ENCODE measurements at regions not wholly inside any gene's neighbourhood (a gene's known extent, or its start where the extent isn't known, plus 50 kb on each side); places are given as distances from the start of the nearest gene placed in this dataset.

- ATAC-seq, result no peak
- Histone ChIP-seq H3K4me1 (no peaks in the 10 kb centered on the region), H3K9me3 (no peaks in the 10 kb centered on the region), H3K36me3 (no peaks in the 10 kb centered on the region), H3K27ac (no peak overlapping the region), H3K27me3 (no peaks in the 10 kb centered on the region), H3K4me3 (no peak overlapping the region)
- TF ChIP-seq POLR2A (IDR thresholded peaks at IDR 0.05) (no peak), EP300 (IDR thresholded peaks at IDR 0.05) (no peak), POLR2AphosphoS5 (IDR thresholded peaks at IDR 0.05) (no peak)
- TF ChIP-seq, protein P1, sequence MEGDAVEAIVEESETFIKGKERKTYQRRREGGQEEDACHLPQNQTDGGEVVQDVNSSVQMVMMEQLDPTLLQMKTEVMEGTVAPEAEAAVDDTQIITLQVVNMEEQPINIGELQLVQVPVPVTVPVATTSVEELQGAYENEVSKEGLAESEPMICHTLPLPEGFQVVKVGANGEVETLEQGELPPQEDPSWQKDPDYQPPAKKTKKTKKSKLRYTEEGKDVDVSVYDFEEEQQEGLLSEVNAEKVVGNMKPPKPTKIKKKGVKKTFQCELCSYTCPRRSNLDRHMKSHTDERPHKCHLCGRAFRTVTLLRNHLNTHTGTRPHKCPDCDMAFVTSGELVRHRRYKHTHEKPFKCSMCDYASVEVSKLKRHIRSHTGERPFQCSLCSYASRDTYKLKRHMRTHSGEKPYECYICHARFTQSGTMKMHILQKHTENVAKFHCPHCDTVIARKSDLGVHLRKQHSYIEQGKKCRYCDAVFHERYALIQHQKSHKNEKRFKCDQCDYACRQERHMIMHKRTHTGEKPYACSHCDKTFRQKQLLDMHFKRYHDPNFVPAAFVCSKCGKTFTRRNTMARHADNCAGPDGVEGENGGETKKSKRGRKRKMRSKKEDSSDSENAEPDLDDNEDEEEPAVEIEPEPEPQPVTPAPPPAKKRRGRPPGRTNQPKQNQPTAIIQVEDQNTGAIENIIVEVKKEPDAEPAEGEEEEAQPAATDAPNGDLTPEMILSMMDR (IDR thresholded peaks at IDR 0.05), result no peak
- WGBS, 2 donors (ENCODE audit: low coverage in 1 of 2), result 75 to 79% methylated on average over 2 of the region's 2 CpGs
Measured at GRCh38 chr13:78238911-78239310, 320.3 kb upstream of the EDNRB start.

DNA sequence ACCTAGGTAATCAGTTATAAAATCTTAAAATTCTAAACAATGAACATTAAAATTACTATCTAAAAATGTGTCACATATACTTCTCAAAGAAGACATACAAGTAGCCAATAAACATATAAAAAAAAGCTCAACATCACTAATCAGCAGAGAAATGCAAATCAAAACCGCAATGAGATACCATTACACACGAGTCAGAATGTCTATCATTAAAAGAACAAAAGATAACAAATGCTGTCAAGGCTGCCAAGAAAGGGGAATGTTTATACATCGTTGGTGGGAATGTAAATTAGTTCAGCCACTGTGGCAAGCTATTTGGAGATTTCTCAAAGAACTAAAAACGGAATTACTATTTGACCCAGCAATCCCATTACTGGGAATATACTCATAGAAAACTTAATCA, 310.3 kb upstream of the EDNRB start:
- Histone ChIP-seq H3K4me3 (no peak overlapping the region), H3K4me1 (no peaks in the 10 kb centered on the region), H3K36me3 (no peaks in the 10 kb centered on the region), H3K27me3 (no peaks in the 10 kb centered on the region), H3K9me3 (no peaks in the 10 kb centered on the region), H3K27ac (no peak overlapping the region)
- 29 to 57% methylated on average over 4 of the region's 4 CpGs for WGBS, 2 donors (ENCODE audit: low coverage in 1 of 2)
- no peak for TF ChIP-seq POLR2A (IDR thresholded peaks at IDR 0.05)
- no peak for TF ChIP-seq POLR2AphosphoS5 (IDR thresholded peaks at IDR 0.05)
- TF ChIP-seq, protein P1 (IDR thresholded peaks at IDR 0.05), result no peak
- TF ChIP-seq EP300 (IDR thresholded peaks at IDR 0.05), result no peak
- ATAC-seq, result no peak

DNA sequence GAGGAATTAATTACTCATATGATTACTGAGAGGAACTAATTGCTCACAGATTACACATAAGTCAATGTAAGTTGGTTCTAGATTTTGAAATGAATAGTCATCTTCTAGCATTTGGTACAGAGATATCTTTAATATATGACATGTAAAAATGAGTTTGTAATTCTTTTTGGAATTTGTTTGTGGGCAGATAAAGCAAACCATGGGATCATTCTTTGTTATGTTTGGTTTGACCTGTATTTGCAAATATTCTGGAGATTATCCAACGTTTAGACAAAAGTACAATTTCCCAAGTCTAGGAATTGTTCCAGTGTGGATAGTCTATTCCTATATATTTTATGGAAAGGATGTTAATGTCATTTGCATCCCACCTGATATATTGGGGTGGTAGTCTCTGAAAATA, 309.6 kb upstream of the EDNRB start:
- H3K27ac ChIP-seq, result no peak overlapping the region
- H3K9me3 ChIP-seq, result no peaks in the 10 kb centered on the region
- no peaks in the 10 kb centered on the region for H3K4me1 ChIP-seq
- H3K27me3 ChIP-seq, result no peaks in the 10 kb centered on the region
- no peak for ATAC-seq
- H3K36me3 ChIP-seq, result no peaks in the 10 kb centered on the region
- TF ChIP-seq POLR2AphosphoS5 (IDR thresholded peaks at IDR 0.05) (no peak), POLR2A (IDR thresholded peaks at IDR 0.05) (no peak), EP300 (IDR thresholded peaks at IDR 0.05) (no peak)
- TF ChIP-seq, protein P1 (IDR thresholded peaks at IDR 0.05), result no peak
- WGBS, 2 donors (ENCODE audit: low coverage in 1 of 2), result 26 to 44% methylated on average over 1 of the region's 1 CpG
- no peak overlapping the region for H3K4me3 ChIP-seq

DNA sequence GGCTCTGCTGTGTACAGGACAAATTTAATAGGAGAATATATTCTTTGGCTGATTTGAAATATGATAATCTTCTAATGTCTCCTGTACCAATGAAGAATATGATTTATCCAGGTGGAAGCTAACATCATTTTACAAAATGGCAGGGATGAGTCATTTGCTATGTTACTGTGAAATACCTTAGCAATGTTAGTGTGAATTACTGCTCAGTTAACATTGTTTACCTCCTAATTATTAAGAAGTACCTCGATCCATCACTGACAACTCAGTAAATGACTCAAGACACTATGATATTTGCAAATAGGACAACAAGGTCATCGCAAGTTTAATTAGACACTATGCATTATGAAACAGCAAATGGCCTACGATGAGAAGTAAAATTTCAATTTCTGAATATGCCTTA, 309.1 kb upstream of the EDNRB start:
- TF ChIP-seq EP300 (IDR thresholded peaks at IDR 0.05) (no peak), POLR2A (IDR thresholded peaks at IDR 0.05) (no peak), POLR2AphosphoS5 (IDR thresholded peaks at IDR 0.05) (no peak)
- TF ChIP-seq, protein P1 (IDR thresholded peaks at IDR 0.05), result no peak
- Histone ChIP-seq H3K27me3 (no peaks in the 10 kb centered on the region), H3K4me1 (no peaks in the 10 kb centered on the region), H3K4me3 (no peak overlapping the region), H3K36me3 (no peaks in the 10 kb centered on the region), H3K9me3 (no peaks in the 10 kb centered on the region), H3K27ac (no peak overlapping the region)
- 82 to 86% methylated on average over 3 of the region's 3 CpGs for WGBS, 2 donors (ENCODE audit: low coverage in 1 of 2)
- ATAC-seq, result no peak

GRCh38 chr13:78215458-78216108, 297.0 kb upstream of the EDNRB start:
- TF ChIP-seq, protein P1 (IDR thresholded peaks at IDR 0.05), result no peak
- no peak for TF ChIP-seq POLR2AphosphoS5 (IDR thresholded peaks at IDR 0.05)
- no peak for TF ChIP-seq EP300 (IDR thresholded peaks at IDR 0.05)
- TF ChIP-seq POLR2A (IDR thresholded peaks at IDR 0.05), result no peak
- H3K4me1 ChIP-seq, result no peaks in the 10 kb centered on the region
- H3K9me3 ChIP-seq, result no peaks in the 10 kb centered on the region
- H3K36me3 ChIP-seq, result no peaks in the 10 kb centered on the region
- no peak for ATAC-seq
- no peak overlapping the region for H3K4me3 ChIP-seq
- WGBS, 2 donors (ENCODE audit: low coverage in 1 of 2), result 56 to 62% methylated on average over 3 to 4 of the region's 4 CpGs
- no peaks in the 10 kb centered on the region for H3K27me3 ChIP-seq
- H3K27ac ChIP-seq, result no peak overlapping the region

Measured in gastroesophageal sphincter (tissue), 4 donors.